Body of pancreas (tissue), 1 donor: ENCODE measurements at regions not wholly inside any gene's neighbourhood (a gene's known extent, or its start where the extent isn't known, plus 50 kb on each side); places are given as distances from the start of the nearest gene placed in this dataset. TPM values are rescaled to one million over a fixed set of nuclear protein-coding genes. Genes with fewer than 3 reads are reported as not detected.

Source experiments
- small RNA-seq: library from RNA; depleted of rRNA; stranded (forward); fragments of <200 nt; gene quantifications from one replicate; pipeline ENCODE3, GENCODE V24; 2016

Small RNA genes in the stretch of these regions (small RNA-seq; reads per million reads assigned to genes)
- gene RF00108 (not detected), gene RNY3P9 (not detected), gene RPL17P51 (not detected)
